ENCODE measurements at regions not wholly inside any gene's neighbourhood (a gene's known extent, or its start where the extent isn't known, plus 50 kb on each side); places are given as distances from the start of the nearest gene placed in this dataset.

DNA sequence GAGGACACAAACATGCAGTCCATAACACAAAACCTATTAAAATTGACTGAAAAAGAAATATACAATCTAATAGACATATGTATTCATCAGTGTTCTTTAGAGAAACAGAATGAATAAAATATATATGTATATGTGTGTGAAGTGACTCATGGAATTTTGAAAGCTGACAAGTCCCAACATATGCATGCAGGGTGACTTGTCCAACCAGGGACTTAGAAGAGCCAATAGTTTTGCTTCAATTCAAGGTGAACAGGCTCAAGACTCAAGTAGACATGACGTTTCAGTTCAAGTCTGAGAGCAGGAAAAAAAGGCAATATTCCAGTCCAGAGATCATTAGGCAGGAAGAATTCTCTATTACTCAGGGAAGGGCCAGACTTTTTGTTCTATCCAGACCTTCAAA lies 271.2 kb upstream of the SETBP1 start:
- no peaks in the 10 kb centered on the region for H3K4me1 ChIP-seq (ENCODE audit: control insufficient read depth, low read depth, low read length)
- H3K9me3 ChIP-seq (ENCODE audit: control insufficient read depth, low read depth, low read length) = no peaks in the 10 kb centered on the region
- no peaks in the 10 kb centered on the region for H3K27me3 ChIP-seq (ENCODE audit: control insufficient read depth, insufficient read depth, low read length)
- H3K27ac ChIP-seq (ENCODE audit: low read length) = no peak overlapping the region
- no peak overlapping the region for H3K9ac ChIP-seq (ENCODE audit: low read length)
- H3K4me3 ChIP-seq (ENCODE audit: low read length) = no peak overlapping the region
- H3K36me3 ChIP-seq (ENCODE audit: control insufficient read depth, low read depth, low read length) = no peaks in the 10 kb centered on the region

DNA sequence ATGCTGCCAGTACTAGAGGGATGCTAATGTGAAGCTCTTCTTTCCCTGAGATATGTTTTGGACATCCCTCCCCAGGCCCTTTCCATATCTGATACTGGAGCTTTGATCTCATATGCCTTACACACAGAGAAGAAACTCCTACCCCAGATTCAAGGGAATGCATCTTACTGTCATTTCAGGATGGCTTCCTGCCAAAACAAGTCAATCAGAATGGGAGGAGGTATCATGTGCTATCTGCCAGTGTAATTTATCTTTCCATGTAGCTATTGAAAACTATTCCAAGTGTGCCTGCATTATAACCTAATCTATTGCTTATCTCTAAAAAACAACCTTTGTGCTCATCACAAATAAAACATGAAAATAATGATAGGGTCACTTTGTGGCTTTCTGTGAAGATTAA lies 269.9 kb upstream of the SETBP1 start:
- no peak overlapping the region for H3K27ac ChIP-seq (ENCODE audit: low read length)
- no peaks in the 10 kb centered on the region for H3K9me3 ChIP-seq (ENCODE audit: control insufficient read depth, low read depth, low read length)

DNA sequence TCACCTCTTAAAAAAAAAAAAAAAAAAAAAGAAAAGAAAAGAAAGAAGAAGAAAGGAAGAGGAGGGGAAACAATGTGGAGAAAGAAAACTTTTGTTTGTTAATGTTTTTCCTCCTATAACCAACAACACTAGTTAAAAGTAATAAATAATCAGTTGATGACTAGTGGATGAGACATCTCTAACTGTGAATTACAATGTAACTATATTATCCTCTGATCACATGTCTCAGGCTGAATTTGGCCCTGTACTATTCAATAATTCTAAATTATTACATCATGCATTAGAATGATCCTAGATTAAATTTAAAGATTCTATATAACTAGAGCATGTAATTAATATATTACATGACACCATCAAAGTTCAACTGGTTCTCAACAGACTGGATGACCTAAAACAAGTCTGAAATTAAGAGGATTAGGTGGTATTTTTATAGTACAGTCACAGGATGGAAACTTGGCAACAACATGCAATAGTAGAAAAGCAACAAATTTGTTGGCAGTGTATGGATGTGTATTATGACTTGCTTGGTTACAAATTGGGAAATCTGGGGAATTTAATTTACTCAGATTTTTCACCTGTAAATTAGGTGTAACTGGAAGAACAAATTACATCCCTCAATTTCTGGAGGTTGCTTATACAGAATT lies 269.3 kb upstream of the SETBP1 start:
- Histone ChIP-seq H3K9ac (ENCODE audit: low read length) (no peak overlapping the region), H3K27ac (ENCODE audit: low read length) (no peak overlapping the region), H3K4me1 (ENCODE audit: control insufficient read depth, low read depth, low read length) (no peaks in the 10 kb centered on the region), H3K36me3 (ENCODE audit: control insufficient read depth, low read depth, low read length) (no peaks in the 10 kb centered on the region), H3K9me3 (ENCODE audit: control insufficient read depth, low read depth, low read length) (no peaks in the 10 kb centered on the region), H3K4me3 (ENCODE audit: low read length) (no peak overlapping the region), H3K27me3 (ENCODE audit: control insufficient read depth, insufficient read depth, low read length) (no peaks in the 10 kb centered on the region)

More for the DNA sequence above, 269.9 kb upstream of the SETBP1 start:
- H3K4me1 ChIP-seq (ENCODE audit: control insufficient read depth, low read depth, low read length) = no peaks in the 10 kb centered on the region
- H3K9ac ChIP-seq (ENCODE audit: low read length) = no peak overlapping the region
- no peaks in the 10 kb centered on the region for H3K36me3 ChIP-seq (ENCODE audit: control insufficient read depth, low read depth, low read length)
- no peaks in the 10 kb centered on the region for H3K27me3 ChIP-seq (ENCODE audit: control insufficient read depth, insufficient read depth, low read length)
- no peak overlapping the region for H3K4me3 ChIP-seq (ENCODE audit: low read length)

DNA sequence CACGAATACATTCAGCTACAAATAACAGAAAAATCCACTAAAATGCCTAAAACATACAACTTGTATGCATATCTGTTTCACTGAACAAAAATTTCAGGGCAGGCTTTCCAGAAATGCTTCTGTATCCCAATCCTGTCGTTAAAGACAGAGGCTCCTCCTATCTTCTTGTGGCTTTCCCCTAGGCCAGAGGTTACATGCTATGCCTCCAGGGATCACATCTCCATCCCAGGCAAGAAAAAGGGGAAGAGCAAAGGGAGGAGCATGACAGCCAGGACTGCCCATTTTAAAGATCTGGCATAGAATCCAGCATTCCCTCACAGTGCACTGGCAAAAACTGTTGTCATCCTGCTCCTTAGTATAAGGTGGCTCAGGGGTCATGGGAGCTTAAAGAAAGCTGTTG lies 268.7 kb upstream of the SETBP1 start:
- no peaks in the 10 kb centered on the region for H3K9me3 ChIP-seq (ENCODE audit: control insufficient read depth, low read depth, low read length)
- H3K36me3 ChIP-seq (ENCODE audit: control insufficient read depth, low read depth, low read length) = no peaks in the 10 kb centered on the region
- H3K4me1 ChIP-seq (ENCODE audit: control insufficient read depth, low read depth, low read length) = no peaks in the 10 kb centered on the region
- H3K9ac ChIP-seq (ENCODE audit: low read length) = no peak overlapping the region
- no peak overlapping the region for H3K27ac ChIP-seq (ENCODE audit: low read length)
- H3K4me3 ChIP-seq (ENCODE audit: low read length) = no peak overlapping the region
- H3K27me3 ChIP-seq (ENCODE audit: control insufficient read depth, insufficient read depth, low read length) = no peaks in the 10 kb centered on the region

DNA sequence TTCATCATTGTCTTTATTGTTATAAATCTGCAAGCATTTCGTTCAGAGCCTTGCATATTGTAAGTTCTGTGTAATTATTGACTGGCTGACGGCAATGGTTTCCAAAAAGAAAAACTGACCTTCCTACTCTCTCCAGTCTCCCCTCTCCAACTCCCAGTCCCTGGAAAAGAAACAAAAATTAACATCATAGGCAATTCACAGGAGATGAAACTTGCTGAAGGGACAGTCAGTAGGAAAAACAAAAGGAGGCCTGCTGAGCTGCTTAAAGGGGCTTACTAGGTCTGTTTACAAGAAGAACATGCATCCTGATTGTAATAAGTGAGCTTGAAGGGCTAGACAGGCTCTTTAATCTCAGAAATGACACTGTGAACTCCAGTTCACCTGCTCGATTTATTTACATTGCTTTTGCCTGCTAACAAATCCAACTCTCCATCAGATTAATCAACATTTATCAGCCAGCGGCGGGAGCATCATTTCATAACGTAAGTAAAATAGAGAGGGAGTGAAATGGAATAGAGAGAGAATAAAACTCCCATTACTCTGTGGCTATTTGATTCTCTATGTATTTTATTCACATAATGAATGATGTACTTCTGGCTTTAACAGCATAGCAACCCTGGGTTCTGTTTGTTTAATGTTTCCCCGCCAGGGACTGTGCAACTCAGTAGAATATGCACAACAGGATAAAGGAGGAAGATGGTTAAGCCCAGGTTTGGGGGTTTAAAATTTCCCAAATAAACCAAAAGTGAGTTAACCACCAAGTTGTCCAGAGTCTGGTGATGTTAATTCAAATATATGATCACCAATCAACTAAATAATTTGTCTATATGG lies 256.7 kb upstream of the SETBP1 start:
- no peaks in the 10 kb centered on the region for H3K9me3 ChIP-seq (ENCODE audit: control insufficient read depth, low read depth, low read length)
- peaks cover 6% of the 10 kb centered on the region for H3K4me1 ChIP-seq (ENCODE audit: control insufficient read depth, low read depth, low read length)
- H3K27me3 ChIP-seq (ENCODE audit: control insufficient read depth, insufficient read depth, low read length) = peaks cover 22% of the 10 kb centered on the region
- no peak overlapping the region for H3K9ac ChIP-seq (ENCODE audit: low read length)
- no peaks in the 10 kb centered on the region for H3K36me3 ChIP-seq (ENCODE audit: control insufficient read depth, low read depth, low read length)
- no peak overlapping the region for H3K27ac ChIP-seq (ENCODE audit: low read length)
- H3K4me3 ChIP-seq (ENCODE audit: low read length) = no peak overlapping the region

DNA sequence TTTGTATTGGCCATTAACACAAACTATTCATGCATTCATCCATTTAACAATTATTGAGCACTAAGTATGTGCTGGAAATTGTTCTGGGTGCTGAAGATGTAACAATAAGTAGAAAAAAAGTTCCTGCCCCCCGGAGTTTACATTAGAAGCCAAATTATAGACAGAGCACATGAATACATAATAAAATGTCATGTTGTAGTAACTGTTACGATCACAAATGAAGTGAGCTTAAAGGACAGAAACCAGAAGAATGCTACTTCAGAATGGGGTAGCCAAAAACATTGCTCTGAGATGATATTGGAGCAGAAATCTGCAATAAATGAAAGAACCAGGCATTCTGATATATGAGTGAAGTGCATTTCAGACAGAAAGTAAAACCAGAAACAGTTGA lies 256.0 kb upstream of the SETBP1 start:
- no peaks in the 10 kb centered on the region for H3K36me3 ChIP-seq (ENCODE audit: control insufficient read depth, low read depth, low read length)
- no peaks in the 10 kb centered on the region for H3K9me3 ChIP-seq (ENCODE audit: control insufficient read depth, low read depth, low read length)
- peaks cover 6% of the 10 kb centered on the region for H3K4me1 ChIP-seq (ENCODE audit: control insufficient read depth, low read depth, low read length)
- H3K9ac ChIP-seq (ENCODE audit: low read length) = no peak overlapping the region
- H3K4me3 ChIP-seq (ENCODE audit: low read length) = no peak overlapping the region
- no peak overlapping the region for H3K27ac ChIP-seq (ENCODE audit: low read length)
- peaks cover 22% of the 10 kb centered on the region for H3K27me3 ChIP-seq (ENCODE audit: control insufficient read depth, insufficient read depth, low read length)

DNA sequence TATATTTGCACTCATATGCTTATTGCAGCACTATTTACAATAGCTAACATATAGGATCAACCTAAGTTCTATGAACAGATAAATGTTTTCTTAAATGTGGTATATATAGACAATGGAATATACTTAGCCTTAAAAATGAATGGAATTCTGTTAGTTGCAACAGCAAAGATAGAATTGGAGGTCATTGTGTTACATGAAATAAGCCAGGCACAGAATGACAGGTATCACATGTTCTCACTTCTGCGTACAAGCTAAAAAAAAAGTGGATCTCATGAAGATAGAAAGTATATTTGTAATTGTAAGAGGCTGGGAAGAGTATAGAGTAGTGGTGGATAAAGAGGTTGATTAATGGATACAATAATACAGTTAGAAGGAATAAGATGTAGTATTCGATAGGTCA lies 255.5 kb upstream of the SETBP1 start:
- no peak overlapping the region for H3K9ac ChIP-seq (ENCODE audit: low read length)
- peaks cover 22% of the 10 kb centered on the region for H3K27me3 ChIP-seq (ENCODE audit: control insufficient read depth, insufficient read depth, low read length)
- H3K27ac ChIP-seq (ENCODE audit: low read length) = no peak overlapping the region
- peaks cover 6% of the 10 kb centered on the region for H3K4me1 ChIP-seq (ENCODE audit: control insufficient read depth, low read depth, low read length)
- H3K4me3 ChIP-seq (ENCODE audit: low read length) = no peak overlapping the region
- no peaks in the 10 kb centered on the region for H3K9me3 ChIP-seq (ENCODE audit: control insufficient read depth, low read depth, low read length)
- H3K36me3 ChIP-seq (ENCODE audit: control insufficient read depth, low read depth, low read length) = no peaks in the 10 kb centered on the region

DNA sequence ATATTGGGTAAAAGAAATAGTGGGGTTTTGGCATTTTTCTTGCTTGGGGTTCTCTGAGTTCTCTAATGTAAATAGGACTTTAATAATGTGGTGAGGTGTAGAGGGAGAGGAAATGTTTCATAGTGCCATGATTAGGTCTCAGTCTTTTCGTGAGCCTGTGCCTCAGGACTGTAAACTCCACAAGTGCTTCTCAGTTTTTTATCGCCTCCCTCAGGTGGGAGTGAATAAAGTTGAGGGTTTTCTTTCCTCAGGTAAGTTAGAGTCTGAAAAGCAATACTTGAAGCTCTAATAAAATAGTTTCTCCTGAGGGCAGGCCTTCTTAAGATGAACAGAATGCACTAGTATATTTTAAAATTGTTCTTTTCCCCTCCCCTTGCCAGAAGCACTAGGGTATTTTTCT lies 243.1 kb upstream of the SETBP1 start:
- H3K27me3 ChIP-seq (ENCODE audit: control insufficient read depth, insufficient read depth, low read length) = no peaks in the 10 kb centered on the region
- no peaks in the 10 kb centered on the region for H3K36me3 ChIP-seq (ENCODE audit: control insufficient read depth, low read depth, low read length)
- no peak overlapping the region for H3K4me3 ChIP-seq (ENCODE audit: low read length)
- no peak overlapping the region for H3K9ac ChIP-seq (ENCODE audit: low read length)
- no peaks in the 10 kb centered on the region for H3K9me3 ChIP-seq (ENCODE audit: control insufficient read depth, low read depth, low read length)
- H3K4me1 ChIP-seq (ENCODE audit: control insufficient read depth, low read depth, low read length) = no peaks in the 10 kb centered on the region
- no peak overlapping the region for H3K27ac ChIP-seq (ENCODE audit: low read length)

DNA sequence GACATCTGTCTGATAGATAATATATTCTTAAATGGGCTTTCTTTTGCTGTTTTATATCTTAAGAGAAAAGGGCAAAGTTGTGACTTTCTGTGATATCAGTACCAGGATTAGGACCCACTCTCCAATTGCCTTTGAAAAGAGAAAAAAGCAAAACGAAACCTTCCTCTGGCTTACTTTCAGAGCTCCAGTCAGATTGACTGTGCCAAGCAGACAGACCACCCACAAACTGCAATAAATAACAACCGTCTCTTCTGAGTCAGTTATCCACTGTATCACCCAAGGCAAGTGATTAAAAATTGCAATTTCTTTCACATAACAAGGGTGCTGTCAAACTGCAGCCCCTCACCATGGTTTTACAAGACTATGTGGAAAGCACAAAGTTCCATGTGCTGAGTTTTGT lies 230.5 kb upstream of the SETBP1 start:
- no peak overlapping the region for H3K27ac ChIP-seq (ENCODE audit: low read length)
- H3K36me3 ChIP-seq (ENCODE audit: control insufficient read depth, low read depth, low read length) = no peaks in the 10 kb centered on the region
- no peaks in the 10 kb centered on the region for H3K4me1 ChIP-seq (ENCODE audit: control insufficient read depth, low read depth, low read length)
- no peaks in the 10 kb centered on the region for H3K27me3 ChIP-seq (ENCODE audit: control insufficient read depth, insufficient read depth, low read length)
- no peak overlapping the region for H3K9ac ChIP-seq (ENCODE audit: low read length)
- H3K9me3 ChIP-seq (ENCODE audit: control insufficient read depth, low read depth, low read length) = no peaks in the 10 kb centered on the region
- no peak overlapping the region for H3K4me3 ChIP-seq (ENCODE audit: low read length)

DNA sequence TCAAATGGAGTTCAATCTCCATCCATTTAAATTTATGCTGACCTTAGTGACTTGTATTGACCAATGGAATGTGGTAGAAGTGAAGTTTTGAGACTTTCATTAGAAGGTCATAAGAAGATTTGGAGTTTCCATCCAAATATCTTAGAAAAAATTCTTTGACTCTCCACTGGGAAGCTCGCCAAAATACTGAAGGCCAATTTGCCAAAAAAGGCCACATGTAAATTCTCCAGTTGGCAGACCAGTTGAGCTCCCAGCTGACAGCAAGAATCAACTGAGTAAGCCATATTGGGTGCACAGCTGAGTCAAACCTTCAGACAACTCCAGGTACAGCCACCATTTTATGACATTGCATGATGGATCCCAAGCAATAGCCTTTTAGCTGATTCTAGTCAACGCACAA lies 228.3 kb upstream of the SETBP1 start:
- Histone ChIP-seq H3K4me3 (ENCODE audit: low read length) (no peak overlapping the region), H3K27me3 (ENCODE audit: control insufficient read depth, insufficient read depth, low read length) (no peaks in the 10 kb centered on the region), H3K36me3 (ENCODE audit: control insufficient read depth, low read depth, low read length) (no peaks in the 10 kb centered on the region), H3K27ac (ENCODE audit: low read length) (no peak overlapping the region), H3K9ac (ENCODE audit: low read length) (no peak overlapping the region), H3K4me1 (ENCODE audit: control insufficient read depth, low read depth, low read length) (no peaks in the 10 kb centered on the region), H3K9me3 (ENCODE audit: control insufficient read depth, low read depth, low read length) (no peaks in the 10 kb centered on the region)

DNA sequence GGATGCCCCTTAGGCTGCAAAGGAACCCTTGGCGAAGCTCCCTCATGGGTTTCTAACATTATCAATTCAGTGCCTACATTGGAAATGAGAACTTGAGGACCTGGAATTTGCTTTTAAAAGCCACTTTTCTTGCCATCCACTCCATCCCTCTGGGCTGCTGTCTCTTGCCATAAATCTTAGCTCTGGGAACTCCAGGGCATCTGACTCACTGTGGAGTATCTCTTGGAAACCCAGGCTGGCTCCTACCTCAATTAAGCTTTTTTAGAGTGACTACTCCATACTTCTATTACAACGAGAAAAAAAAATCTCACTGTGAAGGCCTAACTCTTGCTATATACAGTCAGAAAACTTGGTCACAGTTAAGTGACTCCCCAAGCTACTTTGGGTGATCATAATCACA lies 227.2 kb upstream of the SETBP1 start:
- Histone ChIP-seq H3K27ac (ENCODE audit: low read length) (no peak overlapping the region), H3K36me3 (ENCODE audit: control insufficient read depth, low read depth, low read length) (no peaks in the 10 kb centered on the region), H3K9ac (ENCODE audit: low read length) (no peak overlapping the region), H3K27me3 (ENCODE audit: control insufficient read depth, insufficient read depth, low read length) (no peaks in the 10 kb centered on the region), H3K4me1 (ENCODE audit: control insufficient read depth, low read depth, low read length) (no peaks in the 10 kb centered on the region), H3K9me3 (ENCODE audit: control insufficient read depth, low read depth, low read length) (no peaks in the 10 kb centered on the region), H3K4me3 (ENCODE audit: low read length) (no peak overlapping the region)

DNA sequence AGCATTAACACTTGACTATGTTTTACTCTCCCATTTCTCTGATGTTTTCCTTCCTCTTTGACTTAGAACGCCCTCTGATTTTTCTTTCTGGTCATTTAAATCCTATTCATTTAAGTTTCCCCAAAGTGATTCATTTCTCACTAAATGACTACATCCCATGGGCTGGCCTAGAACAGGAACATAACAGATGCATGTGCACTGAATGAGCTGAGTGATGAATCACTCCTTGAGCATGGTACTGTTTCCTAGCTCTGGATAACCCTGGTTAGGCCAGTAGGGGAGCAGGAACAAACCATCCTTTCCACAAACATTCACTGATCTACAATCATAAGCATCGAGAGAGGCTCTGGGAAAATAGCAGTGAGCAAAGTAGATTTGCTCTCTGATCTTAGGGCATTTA lies 221.9 kb upstream of the SETBP1 start:
- Histone ChIP-seq H3K27ac (ENCODE audit: low read length) (no peak overlapping the region), H3K9me3 (ENCODE audit: control insufficient read depth, low read depth, low read length) (no peaks in the 10 kb centered on the region), H3K27me3 (ENCODE audit: control insufficient read depth, insufficient read depth, low read length) (no peaks in the 10 kb centered on the region), H3K36me3 (ENCODE audit: control insufficient read depth, low read depth, low read length) (no peaks in the 10 kb centered on the region), H3K4me1 (ENCODE audit: control insufficient read depth, low read depth, low read length) (no peaks in the 10 kb centered on the region), H3K9ac (ENCODE audit: low read length) (no peak overlapping the region), H3K4me3 (ENCODE audit: low read length) (no peak overlapping the region)

Measured in iPS-18a (cell line).